GM21528 (cell line): ENCODE measurements at regions not wholly inside any gene's neighbourhood (a gene's known extent, or its start where the extent isn't known, plus 50 kb on each side); places are given as distances from the start of the nearest gene placed in this dataset.
"Not testable (repeated sequence)": the region's sequence is repeated elsewhere in the genome, so short reads cannot be mapped to it uniquely, and the experiment has no call there.

Experiments
- ATAC-seq: cut with Tn5 transposase; IDR thresholded peaks from one replicate; pipeline ENCODE4 v1.9.1; 2021; ENCODE audit warnings: mild to moderate bottlenecking, moderate library complexity; ENCODE audit not compliant: unreplicated experiment, low FRiP score

DNA sequence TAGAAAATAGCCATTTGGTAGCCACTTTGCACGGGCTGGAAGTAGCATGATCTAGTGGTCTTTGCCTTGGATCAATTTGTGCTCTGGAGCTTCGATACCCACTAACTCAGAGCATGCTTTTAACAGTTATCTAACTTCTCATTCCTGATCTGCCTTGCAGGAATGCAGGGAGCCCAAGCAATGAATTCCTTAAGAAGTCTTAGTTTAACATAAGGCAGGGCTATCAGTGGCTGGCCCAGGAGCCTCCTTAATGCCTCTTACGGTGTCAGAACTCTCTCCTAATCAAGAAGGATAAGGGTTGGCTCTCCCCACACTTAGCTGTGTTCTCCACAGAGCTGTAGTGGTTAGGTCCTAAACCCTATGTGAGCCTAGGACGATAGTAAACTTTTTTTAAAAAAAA lies 95.8 kb upstream of the TBCA start:
- no peak for ATAC-seq

DNA sequence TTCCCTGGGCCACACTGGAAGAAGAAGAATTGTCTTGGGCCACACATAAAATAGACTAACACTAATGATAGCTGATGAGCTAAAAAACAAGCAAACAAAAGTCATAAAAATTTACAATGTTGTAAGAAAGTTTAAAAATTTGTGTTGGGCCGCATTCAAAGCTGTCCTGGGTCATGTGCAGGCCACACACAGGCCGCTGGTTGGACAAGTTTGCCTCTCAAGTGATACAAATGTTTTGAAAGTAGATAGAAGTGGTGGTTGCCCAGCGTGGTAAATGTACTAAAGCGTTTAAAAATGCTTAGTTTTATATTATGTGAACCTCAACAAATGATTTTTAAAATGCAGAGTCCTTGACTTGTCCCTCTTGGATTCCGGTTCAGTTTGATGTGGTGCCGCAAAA lies 94.9 kb upstream of the TBCA start:
- no peak for ATAC-seq

GRCh38 chr5:77869116-77869798 lies 93.1 kb upstream of the TBCA start:
- ATAC-seq, result no peak

- no peak for ATAC-seq
These were observed 91.8 kb upstream of the TBCA start for GRCh38 chr5:77867914-77868313.

- ATAC-seq, result no peak
These were observed 91.1 kb upstream of the TBCA start for GRCh38 chr5:77867194-77867691.

GRCh38 chr5:77866198-77866597 lies 90.1 kb upstream of the TBCA start:
- ATAC-seq, result no peak

GRCh38 chr5:77864997-77865396 lies 88.9 kb upstream of the TBCA start:
- ATAC-seq, result no peak

GRCh38 chr5:77863181-77863580 lies 87.0 kb upstream of the TBCA start:
- no peak for ATAC-seq

GRCh38 chr5:77861576-77861975 lies 85.4 kb upstream of the TBCA start:
- ATAC-seq, result no peak

GRCh38 chr5:77859306-77859705 lies 83.2 kb upstream of the TBCA start:
- no peak for ATAC-seq

DNA sequence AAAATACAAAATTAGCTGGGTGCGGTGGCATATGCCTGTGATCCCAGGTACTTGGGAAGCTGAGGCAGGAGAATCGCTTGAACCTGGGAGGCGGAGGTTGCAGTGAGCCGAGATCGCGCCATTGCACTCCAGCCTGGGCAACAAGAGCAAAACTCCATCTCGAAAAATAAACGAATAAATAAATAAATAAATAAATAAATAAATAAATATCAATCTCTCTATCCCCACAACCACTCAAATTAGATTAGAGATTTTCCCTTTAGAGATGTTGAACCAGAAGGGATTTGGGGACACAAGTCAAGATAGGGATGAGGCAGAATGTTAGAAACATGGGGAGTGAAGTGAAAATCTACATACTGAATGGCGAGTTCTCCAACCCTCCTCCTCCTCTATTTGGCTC lies 82.5 kb upstream of the TBCA start:
- not testable (repeated sequence) for ATAC-seq

DNA sequence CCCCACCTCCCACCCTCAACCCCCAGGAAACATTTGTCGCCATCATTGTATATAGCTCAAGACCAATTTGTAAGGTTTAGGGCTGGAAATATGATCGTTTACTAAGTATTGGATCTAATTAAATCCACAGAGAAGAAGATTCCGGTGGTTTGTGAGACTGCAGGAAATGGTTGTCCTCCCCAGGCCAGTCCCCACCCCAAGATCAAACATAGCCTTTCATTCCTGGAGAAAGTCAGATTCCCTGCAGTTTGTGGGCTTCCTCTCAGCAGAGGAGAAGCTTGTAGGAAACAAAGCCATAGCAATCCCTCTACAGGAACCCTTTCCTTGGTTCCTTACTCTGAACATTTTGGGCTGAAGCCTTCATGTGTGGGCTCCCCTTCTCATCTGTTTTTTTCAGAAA lies 79.2 kb upstream of the TBCA start:
- ATAC-seq, result no peak

DNA sequence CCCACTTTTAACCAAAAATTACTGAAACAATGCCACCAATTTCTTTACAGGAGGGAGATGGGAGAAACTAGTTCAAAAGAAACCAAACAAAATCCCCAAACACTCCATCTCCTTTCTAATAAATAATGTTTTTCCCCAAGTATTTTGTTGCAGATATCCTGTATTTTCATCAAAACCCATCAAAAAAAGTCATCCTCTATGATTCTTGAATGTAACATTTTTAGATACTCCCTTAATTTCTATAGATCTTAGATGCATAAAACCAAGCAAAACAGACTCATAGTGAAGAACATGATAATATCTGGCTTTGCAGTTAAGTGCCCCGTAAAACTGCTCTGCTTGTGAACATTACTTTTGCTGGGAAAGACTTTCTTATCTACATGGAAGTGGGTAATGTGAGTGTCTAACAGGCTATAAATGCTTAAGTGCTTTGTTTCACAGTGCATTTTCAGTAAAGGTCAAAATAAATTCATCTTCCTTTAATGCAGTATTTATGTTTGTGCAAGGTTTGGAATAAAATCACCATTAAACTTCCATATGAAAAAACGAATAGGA lies 77.3 kb upstream of the TBCA start:
- no peak for ATAC-seq

DNA sequence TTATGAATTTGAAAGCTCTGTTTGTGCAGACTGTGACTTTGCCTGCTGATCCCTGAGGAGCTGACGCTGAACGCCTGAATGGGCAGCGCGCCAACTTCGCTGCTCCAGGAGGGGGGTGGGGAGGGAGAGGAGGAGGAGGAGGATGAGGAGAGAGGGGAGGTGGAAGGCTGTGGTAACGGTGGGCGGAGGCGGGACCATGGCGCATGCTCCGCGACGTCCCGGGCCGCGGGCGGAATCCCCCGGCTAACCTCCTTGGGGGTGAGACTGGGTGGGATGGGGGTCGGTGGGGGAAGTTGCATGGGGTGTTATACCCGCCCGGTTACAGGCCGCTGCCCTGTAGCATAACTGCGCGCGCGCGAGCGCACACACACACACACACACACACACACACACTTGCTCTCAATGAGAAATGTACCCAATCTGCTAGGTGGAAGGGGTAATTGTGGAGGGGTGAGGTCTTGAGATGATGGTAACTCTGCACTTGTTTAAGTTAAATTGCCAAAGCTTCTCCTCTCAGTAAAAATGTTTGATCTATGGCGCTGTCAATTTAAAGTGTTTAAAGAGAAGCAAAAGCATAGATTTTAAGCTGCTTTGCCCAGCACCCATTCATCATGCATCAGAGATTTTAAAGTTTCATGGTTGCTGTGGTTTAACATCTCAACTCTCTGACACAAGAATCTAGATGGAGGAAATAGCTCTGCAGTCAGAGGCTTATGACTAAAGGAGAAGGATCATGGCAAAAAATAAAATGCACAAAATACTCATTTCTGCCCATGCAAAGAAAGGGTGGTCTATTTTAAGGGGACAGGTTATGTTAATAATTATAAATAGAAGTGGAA lies 76.6 kb upstream of the TBCA start:
- ATAC-seq, result no peak

- ATAC-seq, result no peak
These were observed 76.0 kb upstream of the TBCA start for GRCh38 chr5:77852068-77852513.

DNA sequence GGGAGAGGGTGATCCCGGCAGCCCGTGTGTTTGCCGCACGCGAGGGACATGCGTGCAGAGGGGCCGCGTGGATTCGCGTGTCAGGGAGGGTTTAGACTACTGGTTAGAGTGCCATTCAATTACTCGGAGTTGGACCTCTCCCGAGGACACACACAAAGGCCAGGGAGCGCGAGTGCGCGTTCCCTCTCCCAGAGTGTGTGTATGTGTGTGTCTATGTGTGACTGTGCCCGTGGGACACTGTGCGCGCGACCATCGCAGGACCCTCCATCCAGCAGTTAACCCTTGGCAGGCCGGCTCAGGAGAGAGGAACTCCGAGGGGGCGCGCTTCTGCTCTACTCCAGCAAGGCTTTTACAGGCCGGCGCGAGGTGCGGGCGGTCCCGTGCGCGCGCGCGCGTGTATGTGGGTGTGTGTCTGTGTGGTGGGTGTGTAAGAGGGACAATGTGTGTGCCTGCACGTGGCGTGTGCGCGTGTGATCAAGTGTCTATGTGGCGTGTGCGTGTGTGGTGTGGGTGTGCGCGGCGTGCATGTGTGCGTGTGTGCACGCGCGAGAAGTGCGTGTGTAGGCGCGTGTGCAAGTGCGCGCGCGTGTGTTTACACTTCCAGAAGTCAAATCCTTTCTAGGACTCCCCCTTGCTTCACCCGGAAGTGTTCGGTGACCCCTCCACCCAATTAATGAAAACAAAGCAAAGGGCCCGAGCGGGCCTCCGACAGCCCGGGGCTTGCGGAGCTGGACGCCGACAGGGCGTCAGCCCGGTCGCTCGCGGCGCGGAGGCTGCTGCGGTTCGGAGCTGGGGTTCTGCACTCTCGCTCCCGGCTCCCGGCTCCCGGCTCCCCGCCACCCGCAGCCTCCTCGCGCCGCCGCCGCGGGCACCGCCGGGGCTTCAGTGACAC lies 75.3 kb upstream of the TBCA start:
- no peak for ATAC-seq

DNA sequence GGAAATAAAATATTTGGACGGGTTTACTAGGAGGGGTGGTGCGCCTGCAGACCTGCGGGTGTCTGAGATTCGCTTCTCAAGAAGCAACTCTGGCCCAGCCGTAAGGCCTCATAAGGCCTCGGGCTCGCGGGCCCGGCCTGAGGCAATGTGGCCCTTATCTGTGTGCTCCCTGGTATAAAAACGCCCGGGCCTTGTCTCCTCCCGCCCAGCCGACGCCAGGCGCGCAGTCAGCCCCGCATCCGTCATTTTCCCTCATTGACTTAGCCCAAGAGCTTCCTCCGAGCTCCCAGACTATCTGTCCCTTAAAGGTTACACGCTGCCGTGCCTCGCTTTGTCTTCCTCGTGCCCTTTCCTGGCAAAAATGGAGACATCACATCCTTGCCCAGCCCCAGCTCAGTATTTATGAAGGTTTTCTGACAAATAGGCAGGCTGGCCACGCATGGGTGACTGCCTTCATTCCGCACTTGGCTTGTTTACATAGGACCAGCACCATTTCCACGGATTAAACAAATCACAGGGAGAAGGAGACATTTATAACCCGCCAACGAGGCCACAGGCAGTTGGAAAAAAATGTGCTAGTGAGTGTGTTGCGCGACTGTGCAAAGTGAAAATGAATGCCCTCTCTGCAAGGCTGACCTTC lies 74.5 kb upstream of the TBCA start:
- ATAC-seq, result no peak

GRCh38 chr5:77849308-77849900 lies 73.3 kb upstream of the TBCA start:
- no peak for ATAC-seq

- no peak for ATAC-seq
These were observed 71.7 kb upstream of the TBCA start for GRCh38 chr5:77847814-77848290.

GRCh38 chr5:77847129-77847460 lies 71.0 kb upstream of the TBCA start:
- no peak for ATAC-seq
